ENCODE measurements at regions not wholly inside any gene's neighbourhood (a gene's known extent, or its start where the extent isn't known, plus 50 kb on each side); places are given as distances from the start of the nearest gene placed in this dataset.
"Not testable (repeated sequence)": the region's sequence is repeated elsewhere in the genome, so short reads cannot be mapped to it uniquely, and the experiment has no call there.

DNA sequence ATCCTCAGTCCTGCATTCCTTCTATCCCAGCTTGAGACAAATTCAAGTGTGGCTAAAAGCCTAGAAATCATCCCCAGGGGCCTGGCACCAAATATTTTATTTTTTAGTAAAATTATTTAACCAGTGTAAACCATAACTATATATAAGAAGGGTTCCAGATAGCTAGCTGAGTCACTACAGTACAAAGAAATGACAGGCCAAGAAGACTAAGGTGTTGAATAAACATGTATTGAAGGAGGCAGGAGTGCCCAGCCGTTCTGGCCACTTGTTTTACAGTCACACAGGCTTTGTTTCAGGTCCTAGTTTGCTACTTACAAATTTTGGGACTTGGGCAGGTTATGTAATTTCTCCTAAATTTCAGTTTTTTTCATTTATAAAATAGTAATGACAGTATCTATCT lies 225.9 kb upstream of the PITX2 start:
- DNase-seq = no peak

- DNase-seq = no peak
Observed at GRCh38 chr4:110849461-110849860, 226.6 kb upstream of the PITX2 start.

- DNase-seq = peak; percentile 31
Observed at GRCh38 chr4:110850461-110851442, 227.9 kb upstream of the PITX2 start.

GRCh38 chr4:110851989-110852388 lies 229.1 kb upstream of the PITX2 start:
- DNase-seq = no peak

DNA sequence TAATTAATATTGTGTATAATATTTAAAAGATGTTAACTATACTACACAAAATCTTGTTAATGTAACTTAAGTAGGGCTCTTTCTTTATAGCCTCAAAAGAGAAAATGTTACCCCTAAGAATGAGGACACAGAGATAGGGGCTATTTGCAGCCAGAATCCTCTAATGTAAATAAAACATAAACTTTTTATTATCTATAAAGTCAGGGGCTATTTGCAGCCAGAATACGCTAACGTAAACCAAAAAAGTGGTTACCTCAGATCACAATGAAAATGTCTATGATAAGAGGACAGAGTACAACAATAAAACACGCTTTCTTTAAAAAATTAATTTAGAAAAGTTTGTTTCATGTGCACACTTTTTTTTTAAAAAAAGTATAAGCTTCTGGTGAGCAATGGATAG lies 229.9 kb upstream of the PITX2 start:
- DNase-seq = no peak

DNA sequence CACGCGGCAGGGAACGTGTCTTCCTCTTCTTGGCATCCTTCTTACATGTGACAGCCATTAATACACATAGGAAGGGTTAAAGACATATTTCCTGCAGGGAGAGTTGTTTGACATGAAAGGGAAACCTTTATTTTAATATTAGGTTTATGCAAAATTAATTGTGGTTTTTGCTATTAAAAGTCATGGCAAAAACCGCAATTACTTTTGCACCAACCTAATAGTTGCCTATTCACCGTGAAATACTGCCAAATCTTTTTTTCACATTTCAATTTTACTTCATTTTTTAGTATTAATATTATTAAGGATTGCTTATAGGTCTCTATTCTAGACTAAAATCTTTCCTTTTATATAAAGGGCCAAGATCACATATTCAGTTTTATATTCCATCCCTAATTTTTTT lies 230.4 kb upstream of the PITX2 start:
- no peak for DNase-seq

DNA sequence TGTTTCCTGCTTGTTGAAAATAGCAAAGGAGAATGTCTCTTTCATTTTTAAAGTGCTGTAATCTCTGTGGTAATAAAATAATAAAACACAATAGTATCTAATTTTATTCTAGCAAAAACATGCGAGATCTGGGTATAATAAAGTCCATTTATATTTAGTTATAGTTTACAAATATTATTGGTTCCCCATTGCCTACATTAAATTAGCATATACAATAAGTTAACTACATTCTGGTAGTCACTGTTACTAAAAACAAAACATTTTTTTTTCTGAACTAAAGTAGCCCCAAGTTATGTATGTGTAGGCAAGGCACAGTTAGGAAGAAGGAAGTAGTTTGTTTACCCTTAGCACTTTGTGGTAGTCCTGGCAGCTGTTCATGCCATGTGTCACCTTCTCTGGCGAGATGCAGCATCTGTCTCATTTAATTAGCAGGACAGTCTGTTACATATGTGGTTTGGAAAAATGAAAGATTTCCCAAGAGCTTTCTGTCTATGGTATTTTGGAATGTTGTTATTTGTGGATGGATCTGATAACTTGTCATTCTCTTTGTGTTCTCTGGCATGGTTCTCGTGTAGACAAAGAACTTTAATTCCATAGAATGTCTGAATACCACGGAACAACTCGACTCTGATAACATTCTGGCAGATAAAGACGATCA lies 231.3 kb upstream of the PITX2 start:
- DNase-seq = no peak

GRCh38 chr4:110860125-110860524 lies 237.2 kb upstream of the PITX2 start:
- DNase-seq = no peak

DNA sequence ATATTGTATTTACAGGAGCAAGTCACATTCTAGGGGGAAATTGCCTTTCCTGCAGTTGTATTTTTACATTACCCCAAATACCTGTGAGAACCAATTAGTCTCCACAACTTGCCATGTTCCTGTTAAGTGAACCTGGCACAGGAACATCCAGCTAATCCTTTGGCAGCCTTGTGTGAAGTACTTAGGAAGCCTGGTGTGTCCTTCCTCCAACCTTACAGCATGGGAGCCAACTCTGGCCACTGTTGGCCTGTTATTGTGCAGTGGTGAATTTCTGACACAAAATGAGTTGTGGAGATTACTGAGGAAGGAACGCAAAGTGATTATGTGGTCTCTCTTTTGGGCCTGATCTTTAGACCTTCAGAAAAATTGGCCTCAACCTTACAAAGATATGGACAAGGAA lies 238.0 kb upstream of the PITX2 start:
- DNase-seq = no peak

DNA sequence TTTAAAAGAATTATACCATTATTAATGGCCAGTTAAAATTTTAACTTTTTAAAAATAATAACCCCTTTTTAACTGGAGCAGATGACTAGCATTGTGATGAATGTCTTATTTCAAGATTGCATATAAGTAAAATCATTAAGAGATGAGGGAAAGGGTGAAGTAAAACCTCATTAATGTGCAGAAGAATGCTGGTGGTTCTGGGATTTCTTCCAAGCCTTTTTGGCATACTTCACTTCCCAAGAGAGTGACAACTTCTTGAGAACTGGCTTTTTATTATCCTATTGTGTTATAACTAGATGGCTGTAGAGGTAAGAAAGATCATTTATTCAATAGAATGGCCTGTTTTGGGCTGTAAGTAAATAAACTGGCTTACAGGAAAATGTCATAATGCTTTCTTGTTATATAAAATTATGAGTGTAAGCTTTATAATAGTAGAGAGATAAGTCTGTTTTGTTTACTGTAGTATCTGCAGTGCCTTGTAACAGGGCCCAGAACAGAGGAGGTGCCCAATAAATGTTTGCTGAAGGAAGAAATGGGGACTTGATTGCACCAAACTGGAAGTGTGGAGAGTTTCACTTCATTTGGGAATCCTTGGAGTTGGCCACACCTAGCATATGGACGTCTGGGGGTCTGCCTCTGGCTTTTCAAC lies 242.9 kb upstream of the PITX2 start:
- no peak for DNase-seq

DNA sequence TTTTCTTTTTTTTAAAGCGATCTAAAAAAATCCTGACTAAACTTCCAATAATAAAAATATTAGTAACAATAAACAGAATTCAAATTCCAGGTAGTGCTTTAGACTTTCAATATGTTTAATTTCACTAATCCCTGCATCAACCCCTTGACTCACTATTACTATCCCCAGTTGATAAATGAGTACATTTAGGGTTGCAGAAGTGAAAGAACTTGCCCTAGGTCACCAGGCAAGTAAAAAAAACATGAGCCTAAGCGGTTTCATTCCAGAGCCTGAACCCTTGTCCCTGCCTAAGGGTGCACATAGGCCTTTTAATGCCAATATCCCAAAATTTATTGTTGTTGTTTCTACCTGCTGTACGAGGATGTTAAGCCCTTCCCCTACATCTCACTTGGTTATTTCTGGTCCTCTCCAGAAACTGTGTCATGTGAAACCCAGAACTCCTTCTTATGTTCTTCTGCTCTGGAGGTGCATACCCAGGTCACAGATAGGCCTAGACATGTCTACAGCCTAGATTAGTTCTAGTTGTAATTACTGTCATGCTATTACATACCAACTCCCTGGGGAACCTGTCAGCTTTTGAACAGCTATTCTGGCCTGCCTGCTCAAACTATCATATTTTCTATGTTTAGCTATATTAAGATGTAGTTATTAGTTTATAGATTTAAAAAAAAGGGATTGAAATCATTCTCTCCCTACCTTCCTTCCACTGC lies 244.5 kb upstream of the PITX2 start:
- DNase-seq = no peak

GRCh38 chr4:110867981-110868720 lies 245.3 kb upstream of the PITX2 start:
- no peak for DNase-seq

DNA sequence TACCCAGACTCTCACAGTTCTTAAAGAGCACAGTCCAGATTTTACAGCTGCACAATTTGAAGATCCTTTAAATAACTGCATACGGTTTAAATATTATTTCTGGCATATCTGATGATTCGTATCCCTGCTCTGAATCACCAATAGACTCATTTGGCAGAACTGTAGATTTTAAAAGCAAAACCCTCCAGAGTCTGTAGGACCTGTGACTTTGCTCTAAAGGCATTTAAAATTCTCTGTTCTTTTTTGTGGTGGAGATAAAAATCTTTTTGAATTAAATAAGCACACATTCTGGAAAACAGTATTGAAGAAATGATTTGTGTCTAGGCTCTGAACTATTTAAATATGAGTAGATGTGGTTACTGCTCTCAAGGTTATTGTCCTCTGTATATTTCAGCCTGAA lies 246.2 kb upstream of the PITX2 start:
- no peak for DNase-seq

DNA sequence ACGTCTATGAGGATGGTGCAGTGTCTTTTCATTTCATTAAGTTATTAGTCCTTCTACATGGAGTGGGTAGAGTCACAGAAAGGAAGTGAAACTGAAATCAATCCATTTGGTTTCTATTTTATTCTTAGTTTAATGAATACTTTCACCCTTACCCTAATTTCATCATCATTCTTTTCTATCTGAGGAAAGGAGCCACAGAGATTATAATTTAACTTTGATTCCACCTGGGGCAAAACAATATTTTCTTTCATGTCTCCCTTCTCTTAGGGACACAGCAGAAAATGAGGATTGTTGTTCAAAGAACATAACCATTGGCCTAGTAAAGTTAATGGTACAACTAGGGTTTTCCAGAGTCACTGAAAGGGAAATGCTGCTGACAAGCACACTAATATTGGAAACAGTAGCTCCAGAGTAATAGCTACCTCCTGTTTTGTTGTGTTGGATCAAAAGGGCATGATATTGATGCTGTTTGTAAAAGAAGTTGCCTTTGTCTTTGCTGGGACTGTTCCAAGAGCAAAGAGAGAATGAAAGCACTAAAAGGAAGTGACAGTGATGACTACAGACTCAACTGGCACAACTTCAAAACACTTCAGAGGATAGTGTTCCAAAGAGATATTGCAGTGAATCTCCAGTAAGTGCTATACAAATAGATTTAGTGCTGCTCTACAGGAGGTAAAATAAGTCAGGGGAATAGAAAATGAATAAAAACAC lies 247.1 kb upstream of the PITX2 start:
- DNase-seq = no peak

- DNase-seq = not testable (repeated sequence)
Observed at GRCh38 chr4:110876214-110876613, 253.3 kb upstream of the PITX2 start.

DNA sequence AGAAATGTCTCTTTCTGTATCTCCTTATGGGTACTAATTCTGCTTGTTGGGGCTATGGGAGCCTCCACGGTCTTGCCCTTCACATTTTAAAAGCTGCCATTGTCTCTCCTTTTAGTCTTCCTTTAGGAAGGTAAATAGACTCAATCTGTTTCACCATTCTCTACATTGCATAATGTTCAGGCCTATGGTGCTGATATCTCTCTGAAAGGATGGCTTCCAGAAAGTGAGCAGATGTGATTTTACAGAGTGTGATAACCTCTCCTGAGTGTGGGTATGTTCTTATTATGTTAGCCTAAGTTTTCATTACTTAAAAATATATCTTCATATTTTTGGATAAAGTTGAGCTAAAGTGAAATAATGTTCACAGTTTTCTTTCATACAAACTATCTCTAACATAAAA lies 254.0 kb upstream of the PITX2 start:
- no peak for DNase-seq

GRCh38 chr4:110877778-110878370 lies 255.0 kb upstream of the PITX2 start:
- DNase-seq = no peak

GRCh38 chr4:110878413-110878812 lies 255.5 kb upstream of the PITX2 start:
- DNase-seq = no peak

- no peak for DNase-seq
Observed at GRCh38 chr4:110878956-110879355, 256.1 kb upstream of the PITX2 start.

- DNase-seq = no peak
Observed at GRCh38 chr4:110886270-110886669, 263.4 kb upstream of the PITX2 start.

All from renal pelvis (tissue), 1 donor.